ENCODE measurements at regions not wholly inside any gene's neighbourhood (a gene's known extent, or its start where the extent isn't known, plus 50 kb on each side); places are given as distances from the start of the nearest gene placed in this dataset.

DNA sequence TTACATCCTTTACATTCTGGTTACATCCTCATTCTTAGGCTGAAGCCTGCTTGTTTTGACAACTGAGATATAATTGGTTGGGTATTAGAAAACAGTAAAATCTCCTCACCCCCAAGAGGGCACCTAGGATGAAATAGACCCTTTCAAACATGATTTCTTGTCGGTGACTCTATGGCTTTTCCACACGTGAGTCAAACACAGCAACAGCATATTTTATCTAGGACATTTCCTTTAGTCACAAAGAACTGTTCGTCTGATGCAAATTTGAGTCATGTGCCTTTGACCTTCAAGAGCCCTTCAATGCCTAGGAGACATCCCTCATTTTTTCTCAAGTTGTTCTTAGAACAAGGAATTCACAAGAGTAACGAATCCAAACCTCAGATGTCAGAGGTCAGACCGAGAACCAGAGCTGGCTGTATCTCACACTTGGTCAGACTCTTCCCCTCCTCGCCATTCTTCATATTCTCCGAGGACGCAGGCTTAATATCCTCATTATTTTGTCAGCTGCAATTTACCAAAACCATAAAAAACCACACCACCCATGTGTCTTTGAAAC lies 60.5 kb upstream of the ALKAL2 start (continued):
- no peak for TF ChIP-seq RCOR1 (conservative IDR thresholded peaks at IDR 0.05; ENCODE audit: low read depth, low read length)
- no peak for TF ChIP-seq MEF2B (IDR thresholded peaks at IDR 0.05; ENCODE audit: partially characterized antibody, poor library complexity, severe bottlenecking)
- TF ChIP-seq NR2C1 (IDR thresholded peaks at IDR 0.05), result no peak
- TF ChIP-seq SMC3 (IDR thresholded peaks at IDR 0.05; ENCODE audit: borderline replicate concordance, low read length), result no peak
- no peak for TF ChIP-seq STAT3 (IDR thresholded peaks at IDR 0.05; ENCODE audit: low read depth, low read length)
- TF ChIP-seq SPI1 (IDR thresholded peaks at IDR 0.05; ENCODE audit: borderline replicate concordance, insufficient read depth, low read depth, low read length), result no peak
- TF ChIP-seq EP300 (IDR thresholded peaks at IDR 0.05; ENCODE audit: borderline replicate concordance in 1 of 2, control insufficient read depth in 1 of 2, low read depth in 2 of 2, low read length in 2 of 2), result no peak

DNA sequence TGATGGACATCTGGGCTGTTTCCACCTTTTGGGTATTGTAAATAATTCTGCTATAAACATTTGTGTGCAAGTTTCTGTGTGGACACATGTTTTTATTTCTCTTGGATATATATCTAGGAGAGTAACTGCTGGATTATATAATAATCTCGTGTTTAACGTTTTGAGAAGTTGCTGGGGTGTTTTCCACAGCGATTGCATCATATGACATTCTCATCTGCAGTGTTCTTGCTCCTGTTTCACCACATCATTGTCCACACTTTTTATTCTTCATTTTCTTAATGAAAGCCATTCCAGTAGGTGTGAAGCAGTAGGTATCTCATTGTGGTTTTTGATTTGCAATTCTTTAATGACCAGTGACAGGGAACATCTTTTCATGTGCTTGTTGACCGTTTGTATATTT lies 56.9 kb upstream of the ALKAL2 start:
- WGBS (ENCODE audit: insufficient coverage, insufficient replicate concordance, low lambda C conversion rate, missing lambda C conversion rate), result 16% methylated on average over 4 of the region's 4 CpGs
- no peaks in the 10 kb centered on the region for H3K9me3 ChIP-seq (replicated peaks; ENCODE audit: control insufficient read depth, insufficient read depth, low read length)
- no peak for DNase-seq (ENCODE audit: low read depth, low spot score)
- ChIA-PET CTCF (no interaction called here), RAD21 (ENCODE audit: unreplicated experiment) (no interaction called here), SMC1A (ENCODE audit: uncharacterized antibody, unreplicated experiment) (no interaction called here), POLR2A (no interaction called here)
- FAIRE-seq, result no peak
- H3K4me3 ChIP-seq, result no peak overlapping the region
- no peaks in the 10 kb centered on the region for H3K79me2 ChIP-seq (ENCODE audit: control insufficient read depth, insufficient read depth, low read length)
- BruUV-seq (replicated peaks), result no TSS peak
- no peaks in the 10 kb centered on the region for H4K20me1 ChIP-seq (ENCODE audit: control insufficient read depth, insufficient read depth)
- H3K27me3 ChIP-seq (replicated peaks in 1 of 2; ENCODE audit: control insufficient read depth in 2 of 2, insufficient read depth in 2 of 2, low read length in 1 of 2), result no peaks in the 10 kb centered on the region
- no peak for ATAC-seq
- no peaks in the 10 kb centered on the region for H3K4me1 ChIP-seq (ENCODE audit: control insufficient read depth, insufficient read depth, low read length)
- H3K27ac ChIP-seq (ENCODE audit: control insufficient read depth, insufficient read depth), result no peak overlapping the region
- no peak overlapping the region for H2AFZ ChIP-seq (ENCODE audit: control insufficient read depth, low read depth, low read length)
- no peaks in the 10 kb centered on the region for H3K36me3 ChIP-seq (ENCODE audit: control insufficient read depth in 2 of 2, insufficient read depth in 2 of 2, low read length in 1 of 2)
- intact Hi-C loops (cut with micrococcal nuclease; ENCODE audit: unreplicated experiment), result no loop called here
- H3K9ac ChIP-seq (ENCODE audit: control insufficient read depth, insufficient read depth, low read length), result no peak overlapping the region
- no peak overlapping the region for H3K4me2 ChIP-seq (ENCODE audit: control insufficient read depth, insufficient read depth)
- in situ Hi-C loops (cut with MboI), result no loop called here
- TF ChIP-seq, protein P1, sequence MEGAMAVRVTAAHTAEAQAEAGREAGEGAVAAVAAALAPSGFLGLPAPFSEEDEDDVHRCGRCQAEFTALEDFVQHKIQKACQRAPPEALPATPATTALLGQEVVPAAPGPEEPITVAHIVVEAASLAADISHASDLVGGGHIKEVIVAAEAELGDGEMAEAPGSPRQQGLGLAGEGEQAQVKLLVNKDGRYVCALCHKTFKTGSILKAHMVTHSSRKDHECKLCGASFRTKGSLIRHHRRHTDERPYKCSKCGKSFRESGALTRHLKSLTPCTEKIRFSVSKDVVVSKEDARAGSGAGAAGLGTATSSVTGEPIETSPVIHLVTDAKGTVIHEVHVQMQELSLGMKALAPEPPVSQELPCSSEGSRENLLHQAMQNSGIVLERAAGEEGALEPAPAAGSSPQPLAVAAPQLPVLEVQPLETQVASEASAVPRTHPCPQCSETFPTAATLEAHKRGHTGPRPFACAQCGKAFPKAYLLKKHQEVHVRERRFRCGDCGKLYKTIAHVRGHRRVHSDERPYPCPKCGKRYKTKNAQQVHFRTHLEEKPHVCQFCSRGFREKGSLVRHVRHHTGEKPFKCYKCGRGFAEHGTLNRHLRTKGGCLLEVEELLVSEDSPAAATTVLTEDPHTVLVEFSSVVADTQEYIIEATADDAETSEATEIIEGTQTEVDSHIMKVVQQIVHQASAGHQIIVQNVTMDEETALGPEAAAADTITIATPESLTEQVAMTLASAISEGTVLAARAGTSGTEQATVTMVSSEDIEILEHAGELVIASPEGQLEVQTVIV (IDR thresholded peaks at IDR 0.05; ENCODE audit: borderline replicate concordance, partially characterized antibody), result no peak
- TF ChIP-seq, protein P2, sequence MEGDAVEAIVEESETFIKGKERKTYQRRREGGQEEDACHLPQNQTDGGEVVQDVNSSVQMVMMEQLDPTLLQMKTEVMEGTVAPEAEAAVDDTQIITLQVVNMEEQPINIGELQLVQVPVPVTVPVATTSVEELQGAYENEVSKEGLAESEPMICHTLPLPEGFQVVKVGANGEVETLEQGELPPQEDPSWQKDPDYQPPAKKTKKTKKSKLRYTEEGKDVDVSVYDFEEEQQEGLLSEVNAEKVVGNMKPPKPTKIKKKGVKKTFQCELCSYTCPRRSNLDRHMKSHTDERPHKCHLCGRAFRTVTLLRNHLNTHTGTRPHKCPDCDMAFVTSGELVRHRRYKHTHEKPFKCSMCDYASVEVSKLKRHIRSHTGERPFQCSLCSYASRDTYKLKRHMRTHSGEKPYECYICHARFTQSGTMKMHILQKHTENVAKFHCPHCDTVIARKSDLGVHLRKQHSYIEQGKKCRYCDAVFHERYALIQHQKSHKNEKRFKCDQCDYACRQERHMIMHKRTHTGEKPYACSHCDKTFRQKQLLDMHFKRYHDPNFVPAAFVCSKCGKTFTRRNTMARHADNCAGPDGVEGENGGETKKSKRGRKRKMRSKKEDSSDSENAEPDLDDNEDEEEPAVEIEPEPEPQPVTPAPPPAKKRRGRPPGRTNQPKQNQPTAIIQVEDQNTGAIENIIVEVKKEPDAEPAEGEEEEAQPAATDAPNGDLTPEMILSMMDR (IDR thresholded peaks at IDR 0.05 in 2 of 3, conservative IDR thresholded peaks at IDR 0.05 in 1 of 3; ENCODE audit: control insufficient read depth in 2 of 3, extremely low read depth in 1 of 3, insufficient read depth in 1 of 3, low read depth in 3 of 3, low read length in 3 of 3), result no peak
- TF ChIP-seq, protein P3, sequence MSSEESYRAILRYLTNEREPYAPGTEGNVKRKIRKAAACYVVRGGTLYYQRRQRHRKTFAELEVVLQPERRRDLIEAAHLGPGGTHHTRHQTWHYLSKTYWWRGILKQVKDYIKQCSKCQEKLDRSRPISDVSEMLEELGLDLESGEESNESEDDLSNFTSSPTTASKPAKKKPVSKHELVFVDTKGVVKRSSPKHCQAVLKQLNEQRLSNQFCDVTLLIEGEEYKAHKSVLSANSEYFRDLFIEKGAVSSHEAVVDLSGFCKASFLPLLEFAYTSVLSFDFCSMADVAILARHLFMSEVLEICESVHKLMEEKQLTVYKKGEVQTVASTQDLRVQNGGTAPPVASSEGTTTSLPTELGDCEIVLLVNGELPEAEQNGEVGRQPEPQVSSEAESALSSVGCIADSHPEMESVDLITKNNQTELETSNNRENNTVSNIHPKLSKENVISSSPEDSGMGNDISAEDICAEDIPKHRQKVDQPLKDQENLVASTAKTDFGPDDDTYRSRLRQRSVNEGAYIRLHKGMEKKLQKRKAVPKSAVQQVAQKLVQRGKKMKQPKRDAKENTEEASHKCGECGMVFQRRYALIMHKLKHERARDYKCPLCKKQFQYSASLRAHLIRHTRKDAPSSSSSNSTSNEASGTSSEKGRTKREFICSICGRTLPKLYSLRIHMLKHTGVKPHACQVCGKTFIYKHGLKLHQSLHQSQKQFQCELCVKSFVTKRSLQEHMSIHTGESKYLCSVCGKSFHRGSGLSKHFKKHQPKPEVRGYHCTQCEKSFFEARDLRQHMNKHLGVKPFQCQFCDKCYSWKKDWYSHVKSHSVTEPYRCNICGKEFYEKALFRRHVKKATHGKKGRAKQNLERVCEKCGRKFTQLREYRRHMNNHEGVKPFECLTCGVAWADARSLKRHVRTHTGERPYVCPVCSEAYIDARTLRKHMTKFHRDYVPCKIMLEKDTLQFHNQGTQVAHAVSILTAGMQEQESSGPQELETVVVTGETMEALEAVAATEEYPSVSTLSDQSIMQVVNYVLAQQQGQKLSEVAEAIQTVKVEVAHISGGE (CRISPR knock-in tag; IDR thresholded peaks at IDR 0.05), result no peak
- TF ChIP-seq RCOR1 (conservative IDR thresholded peaks at IDR 0.05; ENCODE audit: low read depth, low read length), result no peak
- TF ChIP-seq ATF7 (IDR thresholded peaks at IDR 0.05; ENCODE audit: low read depth), result no peak
- TF ChIP-seq CBFB (IDR thresholded peaks at IDR 0.05; ENCODE audit: low read depth), result no peak
- TF ChIP-seq ZNF24 (IDR thresholded peaks at IDR 0.05), result no peak

Data from GM12878 (cell line).